ENCODE measurements at regions not wholly inside any gene's neighbourhood (a gene's known extent, or its start where the extent isn't known, plus 50 kb on each side); places are given as distances from the start of the nearest gene placed in this dataset.

DNA sequence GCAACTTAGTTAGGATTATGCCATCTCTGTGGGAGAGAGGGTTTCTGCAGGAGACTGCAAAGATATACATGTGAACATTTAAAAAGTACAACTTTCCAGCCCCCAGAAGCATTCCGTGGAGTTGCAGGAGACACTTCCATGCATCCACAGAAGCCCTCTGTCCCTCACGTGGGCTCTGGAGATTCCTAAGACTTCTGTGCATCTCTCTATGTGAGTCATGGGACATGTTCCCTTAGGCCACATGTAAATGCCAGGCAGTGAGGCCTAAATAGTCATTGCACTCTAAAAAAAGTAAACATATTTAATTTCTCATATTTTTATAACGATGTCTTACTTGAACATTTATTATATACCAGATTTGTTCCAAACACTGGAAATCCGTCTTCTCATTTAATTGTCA, 126.5 kb upstream of the ROPN1 start:
- no peaks in the 10 kb centered on the region for H3K9me3 ChIP-seq (ENCODE audit: insufficient read depth in 2 of 2, low read depth in 1 of 2, low read length in 1 of 2)
- no peaks in the 10 kb centered on the region for H3K27me3 ChIP-seq (replicated peaks in 1 of 4; ENCODE audit: control insufficient read depth in 3 of 4, extremely low read depth in 1 of 4, insufficient read depth in 3 of 4, low read length in 3 of 4)
- FAIRE-seq = no peak
- no peak overlapping the region for H2BK20ac ChIP-seq (ENCODE audit: low read length)
- H3K4me3 ChIP-seq (ENCODE audit: extremely low read depth in 1 of 4, insufficient read depth in 2 of 4, low read depth in 3 of 4, low read length in 4 of 4) = no peak overlapping the region
- no peak overlapping the region for H2BK12ac ChIP-seq (ENCODE audit: low read depth, low read length)
- no peak overlapping the region for H3K9ac ChIP-seq (replicated peaks in 1 of 4; ENCODE audit: extremely low read depth in 1 of 4, low read depth in 3 of 4, low read length in 3 of 4)
- H3K79me1 ChIP-seq (ENCODE audit: low read depth, low read length) = no peaks in the 10 kb centered on the region
- H2AK5ac ChIP-seq (ENCODE audit: low read depth, low read length) = no peak overlapping the region
- H3K23me2 ChIP-seq (ENCODE audit: low read depth, low read length) = no peaks in the 10 kb centered on the region
- no peak overlapping the region for H2BK5ac ChIP-seq (ENCODE audit: low read depth, low read length)
- ChIA-PET POLR2A (ENCODE audit: partially characterized antibody) (no interaction called here), CTCF (ENCODE audit: partially characterized antibody) (interaction anchor here (1.1 to 2.5 kb wide), 2 partner anchors 10 to 130 kb away, joined by 4 to 7 read pairs; no protein-coding TSS in a partner anchor)
- no peak overlapping the region for H3K18ac ChIP-seq (ENCODE audit: extremely low read depth, low read length)
- H4K91ac ChIP-seq (replicated peaks; ENCODE audit: insufficient read length, low read length) = no peak overlapping the region
- H2BK15ac ChIP-seq (ENCODE audit: low read length) = no peak overlapping the region
- H3K79me2 ChIP-seq (ENCODE audit: control insufficient read depth in 1 of 2, insufficient read depth in 2 of 2, low read length in 2 of 2) = no peaks in the 10 kb centered on the region
- H2BK120ac ChIP-seq (replicated peaks; ENCODE audit: low read depth, low read length) = no peak overlapping the region
- H3K4ac ChIP-seq (replicated peaks; ENCODE audit: insufficient read length, low read depth, low read length) = no peak overlapping the region
- no peak overlapping the region for H3K27ac ChIP-seq (ENCODE audit: low read depth, low read length)
- H4K8ac ChIP-seq (ENCODE audit: extremely low read depth, insufficient read depth, low read length) = no peak overlapping the region
- no peak overlapping the region for H4K5ac ChIP-seq (ENCODE audit: insufficient read length, low read depth, low read length)
- no peak overlapping the region for H3K4me2 ChIP-seq (ENCODE audit: insufficient read depth in 1 of 2, low read depth in 2 of 2, low read length in 2 of 2)
- H3K14ac ChIP-seq (ENCODE audit: insufficient read length) = no peak overlapping the region
- H4K20me1 ChIP-seq (replicated peaks in 1 of 2; ENCODE audit: control insufficient read depth in 1 of 2, insufficient read depth in 2 of 2, low read length in 2 of 2) = no peaks in the 10 kb centered on the region
- H3K56ac ChIP-seq (replicated peaks; ENCODE audit: insufficient read length, low read depth, low read length) = no peak overlapping the region
- DNase-seq (ENCODE audit: low read depth in 1 of 2, low spot score in 2 of 2) = no peak
- no peaks in the 10 kb centered on the region for H3K4me1 ChIP-seq (replicated peaks in 1 of 4; ENCODE audit: control insufficient read depth in 3 of 4, insufficient read depth in 4 of 4, low read length in 3 of 4)
- no peak overlapping the region for H2AFZ ChIP-seq (ENCODE audit: low read length)
- H3K36me3 ChIP-seq (ENCODE audit: control insufficient read depth in 2 of 4, insufficient read depth in 4 of 4, low read length in 3 of 4) = no peaks in the 10 kb centered on the region
- no peak overlapping the region for H3K23ac ChIP-seq (ENCODE audit: insufficient read length)
- WGBS, 2 experiments (ENCODE audit: extremely low coverage in 1 of 2, insufficient coverage in 1 of 2, insufficient read length in 1 of 2, insufficient replicate concordance in 2 of 2, low coverage in 1 of 2, low lambda C conversion rate in 2 of 2, missing lambda C conversion rate in 1 of 2) = 89% methylated on average over 4 of the region's 4 CpGs; no CpG with 5 or more reads in 1 of the 2 experiments
- TF ChIP-seq JUND (IDR thresholded peaks at IDR 0.05; ENCODE audit: low read length) (no peak), POU5F1 (IDR thresholded peaks at IDR 0.05; ENCODE audit: low read depth, low read length) (no peak), KDM4A (IDR thresholded peaks at IDR 0.05; ENCODE audit: low read depth, low read length, severe bottlenecking) (no peak), TAF7 (optimal IDR thresholded peaks at IDR 0.05; ENCODE audit: borderline replicate concordance, low read depth, low read length) (no peak), FOSL1 (IDR thresholded peaks at IDR 0.05; ENCODE audit: insufficient read depth, low read depth, low read length) (no peak), PHF8 (conservative IDR thresholded peaks at IDR 0.05; ENCODE audit: low read depth, low read length) (no peak), GABPA (IDR thresholded peaks at IDR 0.05; ENCODE audit: borderline replicate concordance, insufficient read depth, low read length) (no peak), POLR2AphosphoS5 (IDR thresholded peaks at IDR 0.05; ENCODE audit: low read depth, low read length) (no peak), MAFK (IDR thresholded peaks at IDR 0.05; ENCODE audit: low read depth, low read length) (no peak), CHD1 (IDR thresholded peaks at IDR 0.05; ENCODE audit: low read depth, low read length) (no peak), RXRA (IDR thresholded peaks at IDR 0.05; ENCODE audit: insufficient read depth, low read depth, low read length) (no peak)
- TF ChIP-seq, protein P1, sequence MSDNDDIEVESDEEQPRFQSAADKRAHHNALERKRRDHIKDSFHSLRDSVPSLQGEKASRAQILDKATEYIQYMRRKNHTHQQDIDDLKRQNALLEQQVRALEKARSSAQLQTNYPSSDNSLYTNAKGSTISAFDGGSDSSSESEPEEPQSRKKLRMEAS (IDR thresholded peaks at IDR 0.05) = no peak
